HEK293 (cell line): ENCODE measurements at regions not wholly inside any gene's neighbourhood (a gene's known extent, or its start where the extent isn't known, plus 50 kb on each side); places are given as distances from the start of the nearest gene placed in this dataset.

Source experiments
- CTCF ChIA-PET: fragments of 350-600 bp; formaldehyde crosslinking; extraction: SDS; loops from one replicate; lab custom pipeline; 2021; ENCODE audit warnings: antibody characterized with exemption; lab: Yijun Ruan, JAX
- POLR2A ChIA-PET: fragments of 300-600 bp; formaldehyde crosslinking; extraction: SDS; loops from one replicate; lab custom pipeline; 2020; ENCODE audit warnings: antibody characterized with exemption, inconsistent platforms; lab: Yijun Ruan, JAX
- H3K27ac ChIP-seq: fragments of 200-500 bp; sonication (Bioruptor generic); 2 replicates; pipeline ENCODE4 v1.5.1; 2014; ENCODE audit warnings: low read depth, low read length, control low read depth, inconsistent platforms; ENCODE audit errors: extremely low read depth
- H3K36me3 ChIP-seq, 2 experiments: fragments of 200-500 bp in 1 of 2; sonication (Bioruptor generic) in 1 of 2; 1 replicate in 1 of 2; 2 replicates in 1 of 2; pipeline ENCODE4 v1.5.1; 2014 to 2017; ENCODE audit warnings: inconsistent platforms in 2 of 2, low read length in 2 of 2; ENCODE audit not compliant: control insufficient read depth in 2 of 2, insufficient read depth in 1 of 2
- H3K4me1 ChIP-seq: fragments of 200-500 bp; sonication (Bioruptor generic); 2 replicates; pipeline ENCODE4 v1.5.1; 2014; ENCODE audit warnings: mild to moderate bottlenecking, low read length, inconsistent platforms; ENCODE audit not compliant: control insufficient read depth, insufficient read depth
- H3K4me3 ChIP-seq: 2 replicates; pipeline ENCODE4 v1.5.1; 2011; ENCODE audit warnings: low read depth, mild to moderate bottlenecking, control low read depth, low read length, moderate library complexity
- H3K9me3 ChIP-seq: fragments of 200-500 bp; sonication (Bioruptor generic); 2 replicates; pipeline ENCODE4 v1.5.1; 2014; ENCODE audit warnings: low read depth, low read length, inconsistent platforms; ENCODE audit not compliant: control insufficient read depth, insufficient read depth
- GLI4 ChIP-seq: fragments of 450-650 bp; formaldehyde crosslinking; IDR thresholded peaks from 2 replicates; pipeline ENCODE4 v1.5.1; 2016; ENCODE audit warnings: missing biosample characterization, missing genetic modification characterization
- HOXA7 ChIP-seq: sonication (generic); formaldehyde crosslinking; IDR thresholded peaks from 2 replicates; pipeline ENCODE4 v1.8.1; 2022; ENCODE audit warnings: missing genetic modification reagents, borderline replicate concordance
- IKZF3 ChIP-seq: fragments of 450-650 bp; IDR thresholded peaks from 2 replicates; pipeline ENCODE4 v1.5.0; 2018; ENCODE audit warnings: missing biosample characterization, mild to moderate bottlenecking, missing genetic modification characterization, moderate library complexity
- KLF1 ChIP-seq: fragments of 450-650 bp; formaldehyde crosslinking; IDR thresholded peaks from 2 replicates; pipeline ENCODE4 v1.5.1; 2016; ENCODE audit warnings: missing biosample characterization, missing genetic modification characterization
- MEIS1 ChIP-seq: sonication (generic); formaldehyde crosslinking; IDR thresholded peaks from 2 replicates; pipeline ENCODE4 v1.8.1; 2022; ENCODE audit warnings: missing genetic modification reagents, mild to moderate bottlenecking, borderline replicate concordance
- MYNN ChIP-seq: fragments of 450-650 bp; formaldehyde crosslinking; IDR thresholded peaks from 2 replicates; pipeline ENCODE4 v1.5.1; 2016; ENCODE audit warnings: missing biosample characterization, missing genetic modification characterization, borderline replicate concordance
- PATZ1 ChIP-seq: fragments of 450-650 bp; formaldehyde crosslinking; IDR thresholded peaks from 2 replicates; pipeline ENCODE4 v1.5.1; 2016; ENCODE audit warnings: missing biosample characterization, missing genetic modification characterization
- PRDM10 ChIP-seq: fragments of 450-650 bp; formaldehyde crosslinking; IDR thresholded peaks from 2 replicates; pipeline ENCODE4 v1.5.1; 2016; ENCODE audit warnings: missing biosample characterization, missing genetic modification characterization
- REPIN1 ChIP-seq: fragments of 450-650 bp; formaldehyde crosslinking; IDR thresholded peaks from 2 replicates; pipeline ENCODE4 v1.5.1; 2017; ENCODE audit warnings: missing biosample characterization, missing genetic modification characterization, low read depth
- SCRT2 ChIP-seq: fragments of 450-650 bp; formaldehyde crosslinking; IDR thresholded peaks from 2 replicates; pipeline ENCODE4 v1.5.1; 2016; ENCODE audit warnings: missing biosample characterization, missing genetic modification characterization
- ZNF146 ChIP-seq: fragments of 450-650 bp; formaldehyde crosslinking; IDR thresholded peaks from 2 replicates; pipeline ENCODE4 v1.5.1; 2016; ENCODE audit warnings: missing biosample characterization, missing genetic modification characterization
- ZNF157 ChIP-seq: fragments of 450-650 bp; formaldehyde crosslinking; IDR thresholded peaks from 2 replicates; pipeline ENCODE4 v1.5.1; 2016; ENCODE audit warnings: missing biosample characterization, missing genetic modification characterization
- ZNF239 ChIP-seq: fragments of 450-650 bp; formaldehyde crosslinking; IDR thresholded peaks from 2 replicates; pipeline ENCODE4 v1.5.1; 2016; ENCODE audit warnings: missing biosample characterization, missing genetic modification characterization
- ZNF266 ChIP-seq: fragments of 450-650 bp; formaldehyde crosslinking; IDR thresholded peaks from 2 replicates; pipeline ENCODE4 v1.5.1; 2016; ENCODE audit warnings: missing biosample characterization, missing genetic modification characterization, low read depth
- ZNF433 ChIP-seq: fragments of 450-650 bp; formaldehyde crosslinking; IDR thresholded peaks from 2 replicates; pipeline ENCODE4 v1.5.1; 2016; ENCODE audit warnings: missing biosample characterization, missing genetic modification characterization, low read depth
- ZNF510 ChIP-seq: fragments of 450-650 bp; formaldehyde crosslinking; IDR thresholded peaks from 2 replicates; pipeline ENCODE4 v1.5.1; 2018; ENCODE audit warnings: mild to moderate bottlenecking, missing genetic modification characterization, missing biosample characterization; ENCODE audit not compliant: insufficient replicate concordance
- ZNF555 ChIP-seq: fragments of 450-650 bp; formaldehyde crosslinking; conservative IDR thresholded peaks from 2 replicates; pipeline ENCODE4 v1.5.1; 2017; ENCODE audit warnings: missing biosample characterization, mild to moderate bottlenecking, missing genetic modification characterization, inconsistent platforms
- ZNF645 ChIP-seq: fragments of 450-650 bp; formaldehyde crosslinking; IDR thresholded peaks from 2 replicates; pipeline ENCODE4; 2016; ENCODE audit warnings: missing biosample characterization, missing genetic modification characterization
- ZSCAN23 ChIP-seq: fragments of 450-650 bp; formaldehyde crosslinking; IDR thresholded peaks from 2 replicates; pipeline ENCODE4 v1.5.1; 2016; ENCODE audit warnings: missing biosample characterization, missing genetic modification characterization

GRCh38 chr7:12911053-12911452, 223.6 kb downstream of the ARL4A start:
- H3K36me3 ChIP-seq, result no peaks in the 10 kb centered on the region
- CTCF ChIA-PET, result no interaction called here
- H3K4me3 ChIP-seq, result no peak overlapping the region

GRCh38 chr7:12913002-12913401, 225.6 kb downstream of the ARL4A start:
- no peak for TF ChIP-seq PATZ1 (tag by site-specific recombination)
- TF ChIP-seq ZNF645 (tag by site-specific recombination), result no peak
- no peak for TF ChIP-seq PRDM10
- no peak for TF ChIP-seq ZNF146 (tag by site-specific recombination)
- TF ChIP-seq KLF1 (tag by site-specific recombination), result no peak
- TF ChIP-seq ZSCAN23 (tag by site-specific recombination), result no peak
- no peak for TF ChIP-seq MEIS1
- TF ChIP-seq ZNF510 (tag by site-specific recombination), result no peak
- TF ChIP-seq GLI4, result no peak
- TF ChIP-seq ZNF239 (tag by site-specific recombination), result no peak
- no peak for TF ChIP-seq ZNF555 (tag by site-specific recombination)
- no peak for TF ChIP-seq ZNF157
- no peak for TF ChIP-seq HOXA7 (CRISPR knock-in tag)
- TF ChIP-seq IKZF3 (tag by site-specific recombination), result no peak
- no peak for TF ChIP-seq ZNF266 (tag by site-specific recombination)
- no peak for TF ChIP-seq REPIN1 (tag by site-specific recombination)
- H3K4me3 ChIP-seq, result no peak overlapping the region
- H3K36me3 ChIP-seq, result no peaks in the 10 kb centered on the region
- ChIA-PET CTCF (interaction anchor here (1.4 kb wide), 1 partner anchor 225 kb away, joined by 3 read pairs; the partner anchor contains the start of gene ARL4A), POLR2A (no interaction called here)
- H3K27ac ChIP-seq, result no peak overlapping the region
- no peaks in the 10 kb centered on the region for H3K9me3 ChIP-seq
- H3K4me1 ChIP-seq, result no peaks in the 10 kb centered on the region

More at GRCh38 chr7:12911053-12911452, 223.6 kb downstream of the ARL4A start:
- no peaks in the 10 kb centered on the region for H3K9me3 ChIP-seq
- TF ChIP-seq ZNF433 (tag by site-specific recombination), result no peak
- TF ChIP-seq MYNN (tag by site-specific recombination), result no peak
- no peak for TF ChIP-seq SCRT2
- no peaks in the 10 kb centered on the region for H3K4me1 ChIP-seq
- POLR2A ChIA-PET, result no interaction called here
- no peak overlapping the region for H3K27ac ChIP-seq
